ENCODE measurements at regions not wholly inside any gene's neighbourhood (a gene's known extent, or its start where the extent isn't known, plus 50 kb on each side); places are given as distances from the start of the nearest gene placed in this dataset.

DNA sequence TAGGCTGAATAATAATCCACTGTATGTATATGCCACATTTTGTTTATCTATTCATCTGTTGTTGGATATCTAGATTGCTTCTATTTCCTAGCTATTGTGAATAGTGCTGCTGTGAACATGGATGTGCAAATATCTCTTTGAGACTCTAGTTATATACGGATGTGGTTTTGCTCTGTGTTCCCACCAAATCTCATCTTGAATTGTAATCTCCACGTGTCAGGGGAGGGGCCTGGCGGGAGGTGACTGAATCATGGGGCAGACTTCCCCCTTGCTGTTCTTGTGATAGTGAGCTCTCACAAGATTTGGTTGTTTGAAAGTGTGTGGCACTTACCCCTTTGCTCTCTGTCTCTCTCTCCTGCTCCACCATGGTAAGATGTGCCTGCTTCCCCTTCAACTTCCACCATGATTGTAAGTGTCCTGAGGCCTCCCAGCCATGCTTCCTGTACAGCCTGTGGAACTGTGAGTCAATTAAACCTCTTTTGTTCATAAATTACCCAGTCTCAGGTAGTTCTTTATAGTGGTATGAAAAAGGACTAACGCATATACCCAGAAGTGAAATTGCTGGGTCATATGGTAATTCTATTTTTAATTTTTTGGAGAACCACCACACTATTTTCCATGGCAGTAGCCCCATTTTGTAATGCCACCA, 86.1 kb upstream of the UPP2 start:
- no peak overlapping the region for H3K27ac ChIP-seq
- no peak overlapping the region for H3K9ac ChIP-seq (ENCODE audit: insufficient read length)
- no peak overlapping the region for H3K4me3 ChIP-seq
- TF ChIP-seq POLR2AphosphoS5 (IDR thresholded peaks at IDR 0.05; ENCODE audit: borderline replicate concordance, low read depth, low read length) (no peak), EZH2 (IDR thresholded peaks at IDR 0.05) (no peak), FOXP2 (optimal IDR thresholded peaks at IDR 0.05; ENCODE audit: control extremely low read depth, extremely low read length, insufficient read depth) (no peak)
- no peaks in the 10 kb centered on the region for H3K9me3 ChIP-seq (ENCODE audit: low read depth, low read length)
- H3K36me3 ChIP-seq (ENCODE audit: insufficient read depth, low read length): no peaks in the 10 kb centered on the region
- DNase-seq (ENCODE audit: low read depth, low spot score): no peak

DNA sequence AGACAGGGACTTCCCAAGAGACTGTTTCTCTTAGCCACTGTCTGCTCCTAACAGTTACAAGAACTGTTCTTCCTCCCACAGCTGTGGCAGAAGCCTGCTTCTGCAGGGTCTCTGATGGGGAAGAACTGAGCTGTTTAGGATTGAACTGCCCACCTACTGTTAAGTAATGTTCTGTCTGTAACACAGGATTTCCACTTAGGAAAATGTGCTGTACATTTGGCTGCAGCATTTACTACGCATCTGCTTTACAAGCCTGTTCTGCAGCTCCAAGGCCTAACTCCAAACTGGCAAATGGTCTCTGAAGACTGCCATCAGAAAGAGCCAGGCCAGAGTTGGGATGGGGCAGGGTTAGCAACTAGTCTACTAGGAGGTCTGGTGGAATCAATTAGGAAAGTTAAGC, 87.8 kb upstream of the UPP2 start:
- H3K9me3 ChIP-seq (ENCODE audit: low read depth, low read length): no peaks in the 10 kb centered on the region
- TF ChIP-seq POLR2AphosphoS5 (IDR thresholded peaks at IDR 0.05; ENCODE audit: borderline replicate concordance, low read depth, low read length): no peak
- TF ChIP-seq FOXP2 (optimal IDR thresholded peaks at IDR 0.05; ENCODE audit: control extremely low read depth, extremely low read length, insufficient read depth): no peak
- TF ChIP-seq EZH2 (IDR thresholded peaks at IDR 0.05): no peak
- no peak overlapping the region for H3K4me3 ChIP-seq
- no peak overlapping the region for H3K27ac ChIP-seq
- no peak for DNase-seq (ENCODE audit: low read depth, low spot score)
- H3K9ac ChIP-seq (ENCODE audit: insufficient read length): no peak overlapping the region
- H3K36me3 ChIP-seq (ENCODE audit: insufficient read depth, low read length): no peaks in the 10 kb centered on the region

GRCh38 chr2:158011055-158011771, 90.5 kb upstream of the UPP2 start:
- Histone ChIP-seq H3K4me3 (no peak overlapping the region), H3K9me3 (ENCODE audit: low read depth, low read length) (no peaks in the 10 kb centered on the region), H3K27ac (no peak overlapping the region), H3K36me3 (ENCODE audit: insufficient read depth, low read length) (no peaks in the 10 kb centered on the region), H3K9ac (ENCODE audit: insufficient read length) (no peak overlapping the region)
- TF ChIP-seq EZH2 (IDR thresholded peaks at IDR 0.05) (no peak), FOXP2 (optimal IDR thresholded peaks at IDR 0.05; ENCODE audit: control extremely low read depth, extremely low read length, insufficient read depth) (no peak), POLR2AphosphoS5 (IDR thresholded peaks at IDR 0.05; ENCODE audit: borderline replicate concordance, low read depth, low read length) (no peak)
- no peak for DNase-seq (ENCODE audit: low read depth, low spot score)

GRCh38 chr2:158009399-158009798, 92.3 kb upstream of the UPP2 start:
- H3K4me3 ChIP-seq: no peak overlapping the region
- H3K9me3 ChIP-seq (ENCODE audit: low read depth, low read length): no peaks in the 10 kb centered on the region
- DNase-seq (ENCODE audit: low read depth, low spot score): no peak
- H3K27ac ChIP-seq: no peak overlapping the region
- H3K36me3 ChIP-seq (ENCODE audit: insufficient read depth, low read length): no peaks in the 10 kb centered on the region
- no peak overlapping the region for H3K9ac ChIP-seq (ENCODE audit: insufficient read length)
- TF ChIP-seq EZH2 (IDR thresholded peaks at IDR 0.05) (no peak), FOXP2 (optimal IDR thresholded peaks at IDR 0.05; ENCODE audit: control extremely low read depth, extremely low read length, insufficient read depth) (no peak), POLR2AphosphoS5 (IDR thresholded peaks at IDR 0.05; ENCODE audit: borderline replicate concordance, low read depth, low read length) (no peak)

DNA sequence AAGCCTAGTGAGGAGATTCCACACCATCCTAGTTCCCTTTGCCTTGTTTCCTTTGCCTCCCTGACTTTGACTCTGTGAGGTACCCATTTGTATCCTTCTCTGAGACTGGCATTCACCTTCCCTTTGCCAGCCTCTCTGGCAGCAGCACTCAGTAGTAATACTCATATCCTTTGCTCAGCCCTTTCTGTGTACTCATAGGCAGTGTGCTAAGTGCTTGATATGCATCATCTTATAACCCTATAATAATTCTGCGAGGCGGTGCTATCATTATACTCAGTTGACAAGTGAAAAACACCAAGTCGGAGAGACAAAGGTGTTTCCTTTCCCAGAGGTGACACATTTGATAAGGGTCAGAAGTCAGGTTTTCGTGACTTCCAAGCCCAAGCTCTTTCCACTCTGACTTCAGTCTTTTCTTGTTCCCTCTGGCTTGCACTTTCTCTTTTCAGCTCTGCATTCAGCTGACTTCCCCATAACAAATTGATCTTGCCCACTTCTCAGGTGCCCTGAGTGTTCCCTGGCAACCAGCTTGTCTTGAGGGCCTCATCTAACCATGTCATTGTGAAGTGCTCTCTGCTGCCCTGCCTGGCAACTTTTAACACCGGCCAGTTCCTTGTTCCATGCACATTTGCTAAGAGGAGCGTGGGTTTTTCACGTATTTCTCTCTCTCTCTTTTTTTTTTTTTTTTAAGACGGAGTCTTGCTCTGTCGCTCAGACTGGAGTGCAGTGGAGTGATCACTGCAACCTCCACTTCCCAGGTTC, 94.5 kb upstream of the UPP2 start:
- TF ChIP-seq EZH2 (IDR thresholded peaks at IDR 0.05) (no peak), FOXP2 (optimal IDR thresholded peaks at IDR 0.05; ENCODE audit: control extremely low read depth, extremely low read length, insufficient read depth) (no peak), POLR2AphosphoS5 (IDR thresholded peaks at IDR 0.05; ENCODE audit: borderline replicate concordance, low read depth, low read length) (no peak)
- Histone ChIP-seq H3K36me3 (ENCODE audit: insufficient read depth, low read length) (no peaks in the 10 kb centered on the region), H3K9me3 (ENCODE audit: low read depth, low read length) (no peaks in the 10 kb centered on the region), H3K27ac (no peak overlapping the region), H3K4me3 (no peak overlapping the region), H3K9ac (ENCODE audit: insufficient read length) (no peak overlapping the region)
- DNase-seq (ENCODE audit: low read depth, low spot score): no peak

DNA sequence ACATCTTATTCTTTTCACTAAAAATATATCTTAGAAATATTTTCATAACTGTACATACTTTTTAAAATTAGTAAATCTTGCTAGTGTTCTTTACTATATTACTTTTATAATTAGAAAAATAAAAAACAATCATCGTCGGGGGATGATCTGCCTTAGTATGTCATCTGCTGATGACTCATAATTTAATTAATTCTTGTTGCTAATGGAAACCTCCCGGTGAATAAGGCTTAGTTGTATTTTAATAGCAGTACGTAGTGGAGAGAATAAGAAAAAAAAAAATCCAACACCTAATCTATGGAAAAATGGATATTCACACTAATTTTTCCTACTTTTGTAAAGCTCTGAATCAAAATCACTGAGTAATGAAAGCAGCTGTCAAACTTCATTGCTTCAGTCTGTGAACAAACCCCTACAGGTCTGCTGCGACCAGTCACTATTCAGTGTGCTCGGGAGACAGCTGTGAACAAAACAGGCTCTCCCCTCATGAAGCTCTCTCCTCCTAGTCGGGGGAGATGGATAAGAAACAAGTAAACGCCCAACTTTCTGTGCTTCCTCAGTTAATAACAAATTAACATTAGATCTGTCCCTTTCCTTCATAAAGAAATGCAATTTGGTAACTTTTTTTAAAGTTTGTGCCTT, 97.4 kb upstream of the UPP2 start:
- DNase-seq (ENCODE audit: low read depth, low spot score): no peak
- no peak for TF ChIP-seq EZH2 (IDR thresholded peaks at IDR 0.05)
- no peak for TF ChIP-seq FOXP2 (optimal IDR thresholded peaks at IDR 0.05; ENCODE audit: control extremely low read depth, extremely low read length, insufficient read depth)
- no peak for TF ChIP-seq POLR2AphosphoS5 (IDR thresholded peaks at IDR 0.05; ENCODE audit: borderline replicate concordance, low read depth, low read length)
- no peaks in the 10 kb centered on the region for H3K9me3 ChIP-seq (ENCODE audit: low read depth, low read length)
- H3K36me3 ChIP-seq (ENCODE audit: insufficient read depth, low read length): no peaks in the 10 kb centered on the region
- no peak overlapping the region for H3K27ac ChIP-seq
- H3K9ac ChIP-seq (ENCODE audit: insufficient read length): no peak overlapping the region
- no peak overlapping the region for H3K4me3 ChIP-seq

GRCh38 chr2:158002079-158002478, 99.6 kb upstream of the UPP2 start:
- no peaks in the 10 kb centered on the region for H3K9me3 ChIP-seq (ENCODE audit: low read depth, low read length)
- no peak for DNase-seq (ENCODE audit: low read depth, low spot score)
- H3K9ac ChIP-seq (ENCODE audit: insufficient read length): no peak overlapping the region
- no peak overlapping the region for H3K4me3 ChIP-seq
- H3K36me3 ChIP-seq (ENCODE audit: insufficient read depth, low read length): no peaks in the 10 kb centered on the region
- TF ChIP-seq POLR2AphosphoS5 (IDR thresholded peaks at IDR 0.05; ENCODE audit: borderline replicate concordance, low read depth, low read length) (no peak), EZH2 (IDR thresholded peaks at IDR 0.05) (no peak), FOXP2 (optimal IDR thresholded peaks at IDR 0.05; ENCODE audit: control extremely low read depth, extremely low read length, insufficient read depth) (no peak)
- H3K27ac ChIP-seq: no peak overlapping the region

DNA sequence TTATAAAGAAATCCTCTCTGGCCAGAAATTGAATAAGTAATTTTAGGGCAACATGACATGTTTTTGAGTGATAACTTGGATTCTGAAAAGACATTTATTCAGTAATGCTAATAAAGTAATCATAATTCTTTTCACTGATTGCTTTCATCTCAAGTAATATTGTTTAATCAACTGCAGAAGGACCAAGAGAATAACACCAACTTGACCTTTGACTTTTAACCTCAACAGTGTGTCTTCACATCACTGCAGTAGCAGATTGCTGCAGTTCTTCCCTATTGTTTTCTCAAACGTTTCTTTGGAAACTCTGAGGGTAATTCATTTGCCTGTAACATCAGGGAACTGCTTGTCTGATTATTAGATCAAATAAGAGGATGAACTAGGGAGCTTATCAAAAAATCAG, 104.9 kb upstream of the UPP2 start:
- Histone ChIP-seq H3K27ac (no peak overlapping the region), H3K36me3 (ENCODE audit: insufficient read depth, low read length) (no peaks in the 10 kb centered on the region), H3K9ac (ENCODE audit: insufficient read length) (no peak overlapping the region), H3K4me3 (no peak overlapping the region), H3K9me3 (ENCODE audit: low read depth, low read length) (no peaks in the 10 kb centered on the region)
- no peak for DNase-seq (ENCODE audit: low read depth, low spot score)
- TF ChIP-seq POLR2AphosphoS5 (IDR thresholded peaks at IDR 0.05; ENCODE audit: borderline replicate concordance, low read depth, low read length): no peak
- TF ChIP-seq EZH2 (IDR thresholded peaks at IDR 0.05): no peak
- TF ChIP-seq FOXP2 (optimal IDR thresholded peaks at IDR 0.05; ENCODE audit: control extremely low read depth, extremely low read length, insufficient read depth): no peak

Data from SK-N-MC (cell line).